ENCODE measurements at regions not wholly inside any gene's neighbourhood (a gene's known extent, or its start where the extent isn't known, plus 50 kb on each side); places are given as distances from the start of the nearest gene placed in this dataset.

DNA sequence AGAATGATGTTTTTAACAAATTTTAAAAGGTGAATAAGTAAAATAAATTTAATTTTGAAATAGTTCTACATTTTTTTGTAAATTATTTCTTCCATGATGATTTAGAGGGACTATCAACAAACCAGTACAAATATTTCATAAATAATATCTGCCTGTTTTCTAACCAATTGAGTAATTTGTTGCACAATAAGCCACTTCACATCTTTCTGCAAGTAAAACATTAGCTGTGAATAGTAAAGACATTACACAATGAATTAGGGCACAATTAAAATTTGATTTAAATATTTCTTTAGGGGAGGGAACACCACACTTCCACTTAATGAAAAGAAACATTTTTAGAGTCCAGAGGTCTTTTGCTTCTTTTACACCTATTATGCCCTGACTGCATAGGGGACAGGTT is 118.4 kb upstream of the PTPRK start:
- no peak for TF ChIP-seq SMC3 (IDR thresholded peaks at IDR 0.05; ENCODE audit: low read depth, low read length)
- TF ChIP-seq POLR2A (IDR thresholded peaks at IDR 0.05; ENCODE audit: low read depth, low read length) = no peak
- TF ChIP-seq, protein P1, sequence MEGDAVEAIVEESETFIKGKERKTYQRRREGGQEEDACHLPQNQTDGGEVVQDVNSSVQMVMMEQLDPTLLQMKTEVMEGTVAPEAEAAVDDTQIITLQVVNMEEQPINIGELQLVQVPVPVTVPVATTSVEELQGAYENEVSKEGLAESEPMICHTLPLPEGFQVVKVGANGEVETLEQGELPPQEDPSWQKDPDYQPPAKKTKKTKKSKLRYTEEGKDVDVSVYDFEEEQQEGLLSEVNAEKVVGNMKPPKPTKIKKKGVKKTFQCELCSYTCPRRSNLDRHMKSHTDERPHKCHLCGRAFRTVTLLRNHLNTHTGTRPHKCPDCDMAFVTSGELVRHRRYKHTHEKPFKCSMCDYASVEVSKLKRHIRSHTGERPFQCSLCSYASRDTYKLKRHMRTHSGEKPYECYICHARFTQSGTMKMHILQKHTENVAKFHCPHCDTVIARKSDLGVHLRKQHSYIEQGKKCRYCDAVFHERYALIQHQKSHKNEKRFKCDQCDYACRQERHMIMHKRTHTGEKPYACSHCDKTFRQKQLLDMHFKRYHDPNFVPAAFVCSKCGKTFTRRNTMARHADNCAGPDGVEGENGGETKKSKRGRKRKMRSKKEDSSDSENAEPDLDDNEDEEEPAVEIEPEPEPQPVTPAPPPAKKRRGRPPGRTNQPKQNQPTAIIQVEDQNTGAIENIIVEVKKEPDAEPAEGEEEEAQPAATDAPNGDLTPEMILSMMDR (conservative IDR thresholded peaks at IDR 0.05; ENCODE audit: low read depth, low read length) = no peak
